Heart left ventricle (tissue), 13 donors: ENCODE measurements at regions not wholly inside any gene's neighbourhood (a gene's known extent, or its start where the extent isn't known, plus 50 kb on each side); places are given as distances from the start of the nearest gene placed in this dataset.

ENCODE experiments used
- POLR2A ChIP-seq, 2 donors: fragments of 450-650 bp; IDR thresholded peaks; one replicate each; pipeline ENCODE4 v1.6.1; 2017; ENCODE audit warnings: antibody characterized with exemption in 2 of 2, mild to moderate bottlenecking in 2 of 2, moderate library complexity in 2 of 2
- TF ChIP-seq, protein P1 (sequence below), 12 donors: fragments of 200-600 bp; sonication (generic) in 4 of 12; IDR thresholded peaks; one replicate each; pipeline versions ENCODE4 v1.5.0 to v1.8.0; 2018 to 2022; ENCODE audit warnings: antibody characterized with exemption in 12 of 12, mild to moderate bottlenecking in 5 of 12
- donor health status: ischemic (EF 13 %, LVEDD 7.1; RV severe dilation, severe dysfunction).
- donor health status: DM: no; HTN: yes; CAD: no.
- donor health status: DM: no; HTN: no; CAD: no.
- donor health status: ischemic (EF 25% LVEDD 6.9; RV normal size, moderate dysfunction).
- donor health status: ischemic (EF 25% LVEDD 5.7; RV mildly dilated, moderate dysfunction).
- donor health status: ischemic (EF 35%, LVEDD 5.7; RV mildly dilated, moderate dysfunction).
- donor health status: nonischemic (EF 11% LVEDD 7.7; RV severe dilation, severe dysfunction).
- donor health status: DM: yes; HTN: yes; CAD: no.
- donor health status: PGD.
- donor health status: ischemic (EF 29% LVEDD 5.4; RV normal size, mild dysfunction).
- donor health status: nonischemic (EF 23%, LVEDD 6.1; RV moderate dilation, normal function).

DNA sequence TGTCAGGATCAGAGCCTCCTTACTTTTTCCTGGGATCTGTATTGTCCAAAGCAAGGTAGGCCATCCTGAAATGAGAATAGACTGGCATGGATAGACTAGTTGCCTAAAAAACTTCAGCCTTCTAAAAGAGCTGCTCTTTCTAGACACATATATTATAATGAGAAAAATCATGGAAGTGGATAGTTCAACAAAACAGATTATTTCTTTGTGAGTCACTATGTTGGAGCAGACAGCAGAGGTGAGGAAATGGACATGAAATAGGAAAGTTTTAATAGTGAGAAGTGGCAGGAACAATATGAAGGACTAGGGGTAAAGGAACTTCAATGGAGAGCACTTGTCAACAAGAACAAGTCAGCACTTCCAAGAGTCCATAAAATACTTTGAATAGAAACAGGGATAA is 101.9 kb upstream of the ANO3 start:
- TF ChIP-seq, protein P1, sequence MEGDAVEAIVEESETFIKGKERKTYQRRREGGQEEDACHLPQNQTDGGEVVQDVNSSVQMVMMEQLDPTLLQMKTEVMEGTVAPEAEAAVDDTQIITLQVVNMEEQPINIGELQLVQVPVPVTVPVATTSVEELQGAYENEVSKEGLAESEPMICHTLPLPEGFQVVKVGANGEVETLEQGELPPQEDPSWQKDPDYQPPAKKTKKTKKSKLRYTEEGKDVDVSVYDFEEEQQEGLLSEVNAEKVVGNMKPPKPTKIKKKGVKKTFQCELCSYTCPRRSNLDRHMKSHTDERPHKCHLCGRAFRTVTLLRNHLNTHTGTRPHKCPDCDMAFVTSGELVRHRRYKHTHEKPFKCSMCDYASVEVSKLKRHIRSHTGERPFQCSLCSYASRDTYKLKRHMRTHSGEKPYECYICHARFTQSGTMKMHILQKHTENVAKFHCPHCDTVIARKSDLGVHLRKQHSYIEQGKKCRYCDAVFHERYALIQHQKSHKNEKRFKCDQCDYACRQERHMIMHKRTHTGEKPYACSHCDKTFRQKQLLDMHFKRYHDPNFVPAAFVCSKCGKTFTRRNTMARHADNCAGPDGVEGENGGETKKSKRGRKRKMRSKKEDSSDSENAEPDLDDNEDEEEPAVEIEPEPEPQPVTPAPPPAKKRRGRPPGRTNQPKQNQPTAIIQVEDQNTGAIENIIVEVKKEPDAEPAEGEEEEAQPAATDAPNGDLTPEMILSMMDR (IDR thresholded peaks at IDR 0.05) = no peak
- TF ChIP-seq POLR2A (IDR thresholded peaks at IDR 0.05) = no peak
